ENCODE measurements at regions not wholly inside any gene's neighbourhood (a gene's known extent, or its start where the extent isn't known, plus 50 kb on each side); places are given as distances from the start of the nearest gene placed in this dataset.
A peak's percentile ranks its signal among the peaks of the same experiment; 100 is the strongest.
"Not testable (repeated sequence)": the region's sequence is repeated elsewhere in the genome, so short reads cannot be mapped to it uniquely, and the experiment has no call there.

DNA sequence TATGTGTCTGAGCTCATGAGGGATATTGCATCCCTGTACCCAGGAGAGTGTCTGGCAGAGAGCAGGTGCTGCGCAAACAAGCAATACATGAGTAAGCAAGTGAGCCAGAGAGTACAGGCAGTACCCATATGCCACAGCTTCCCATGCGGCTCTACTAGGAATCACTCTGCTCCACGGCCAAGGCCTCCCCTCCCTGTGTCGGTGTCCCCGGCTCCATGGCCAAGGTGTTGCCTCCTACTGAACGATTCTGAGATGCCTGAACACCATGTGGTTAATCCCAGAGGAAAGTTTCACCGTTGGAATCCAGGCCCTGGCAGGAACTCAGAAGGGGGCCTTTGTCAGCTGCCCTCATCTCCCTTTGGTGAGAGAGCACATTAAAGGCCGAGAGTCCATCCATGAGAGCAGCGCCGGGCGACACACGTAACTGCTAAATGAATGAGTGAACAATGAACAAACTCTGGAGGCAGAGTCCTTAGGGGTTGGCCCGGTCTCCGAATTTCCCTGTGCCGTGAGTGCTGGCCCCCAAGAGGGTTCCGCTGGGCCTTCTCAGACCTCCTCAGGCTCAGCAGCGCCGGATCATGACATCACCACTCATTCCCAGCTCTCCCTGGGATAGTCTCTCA is 136.0 kb upstream of the FAM20C start:
- no peak for DNase-seq

DNA sequence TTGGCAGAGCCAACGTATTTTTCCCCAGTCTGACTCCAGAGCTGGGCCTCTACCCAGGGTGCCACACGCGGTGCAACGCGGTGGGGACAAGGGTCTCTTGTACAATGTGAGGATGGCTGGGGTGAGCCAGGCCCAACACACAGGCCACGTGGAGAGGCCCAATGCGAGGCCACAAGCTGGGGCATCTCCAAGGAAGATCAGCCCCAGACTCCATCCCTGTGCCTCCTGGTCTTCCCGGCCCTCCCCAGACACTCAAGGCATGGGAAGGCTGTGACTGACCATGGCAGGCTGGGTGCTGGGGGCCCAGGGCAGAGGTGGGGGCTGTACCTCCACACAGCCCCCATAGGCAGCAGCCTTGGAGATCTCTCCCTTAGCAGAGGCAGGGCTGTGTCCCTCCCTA is 135.3 kb upstream of the FAM20C start:
- DNase-seq = no peak

DNA sequence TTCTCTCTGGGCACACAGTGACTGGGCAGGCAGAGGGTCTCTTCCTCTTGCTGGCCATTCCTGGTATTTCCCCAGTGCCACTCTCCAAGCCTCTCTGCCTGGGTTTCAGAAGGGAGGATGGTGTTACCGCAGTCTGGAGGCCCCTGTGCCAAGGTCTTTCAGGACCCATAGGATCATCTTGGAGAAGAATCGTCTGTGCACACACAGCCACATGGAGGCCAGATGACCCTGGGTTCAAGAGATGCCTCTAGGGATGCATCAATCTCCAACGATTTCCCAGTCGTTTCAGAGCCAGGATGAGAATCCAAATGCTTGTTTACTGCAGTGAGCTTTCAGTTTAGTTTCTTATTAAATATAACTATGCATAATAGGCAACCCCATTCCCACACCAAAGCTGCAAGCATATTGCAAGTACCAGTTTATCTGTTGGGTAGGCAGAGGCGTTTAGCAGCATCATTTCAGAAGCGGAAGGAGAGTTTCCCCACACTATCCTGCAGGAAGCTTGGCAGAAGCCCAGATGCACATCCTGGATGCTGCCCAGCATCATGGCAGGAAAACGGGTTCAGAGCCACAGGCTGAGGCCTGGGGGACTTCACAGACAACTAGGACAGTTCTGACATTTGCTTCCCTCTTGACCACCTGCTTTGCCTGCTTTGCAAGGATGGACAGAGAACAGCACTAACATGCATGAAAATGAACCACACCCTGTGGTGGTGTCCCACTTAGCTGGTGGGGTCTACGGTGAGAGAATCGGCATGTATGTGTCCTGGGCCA is 134.7 kb upstream of the FAM20C start:
- DNase-seq = no peak

DNA sequence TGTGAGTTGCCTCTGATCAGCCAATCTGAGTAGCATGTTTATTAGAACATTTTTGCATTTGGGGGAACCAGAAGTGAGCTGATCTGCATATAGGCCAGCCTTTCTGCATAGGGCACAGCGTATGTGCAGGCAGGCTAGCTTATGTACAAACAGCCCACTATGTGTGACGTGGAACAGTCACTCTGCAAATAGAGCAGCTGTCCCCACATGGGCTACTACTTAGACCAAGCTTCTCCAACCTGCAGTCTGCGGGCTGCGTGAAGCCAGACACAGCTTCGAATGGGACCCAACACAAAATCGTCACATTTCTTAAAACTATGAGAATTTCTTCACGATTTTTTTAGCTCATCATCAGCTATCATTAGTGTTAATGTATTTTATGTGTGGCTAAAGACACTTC is 134.1 kb upstream of the FAM20C start:
- DNase-seq = no peak

DNA sequence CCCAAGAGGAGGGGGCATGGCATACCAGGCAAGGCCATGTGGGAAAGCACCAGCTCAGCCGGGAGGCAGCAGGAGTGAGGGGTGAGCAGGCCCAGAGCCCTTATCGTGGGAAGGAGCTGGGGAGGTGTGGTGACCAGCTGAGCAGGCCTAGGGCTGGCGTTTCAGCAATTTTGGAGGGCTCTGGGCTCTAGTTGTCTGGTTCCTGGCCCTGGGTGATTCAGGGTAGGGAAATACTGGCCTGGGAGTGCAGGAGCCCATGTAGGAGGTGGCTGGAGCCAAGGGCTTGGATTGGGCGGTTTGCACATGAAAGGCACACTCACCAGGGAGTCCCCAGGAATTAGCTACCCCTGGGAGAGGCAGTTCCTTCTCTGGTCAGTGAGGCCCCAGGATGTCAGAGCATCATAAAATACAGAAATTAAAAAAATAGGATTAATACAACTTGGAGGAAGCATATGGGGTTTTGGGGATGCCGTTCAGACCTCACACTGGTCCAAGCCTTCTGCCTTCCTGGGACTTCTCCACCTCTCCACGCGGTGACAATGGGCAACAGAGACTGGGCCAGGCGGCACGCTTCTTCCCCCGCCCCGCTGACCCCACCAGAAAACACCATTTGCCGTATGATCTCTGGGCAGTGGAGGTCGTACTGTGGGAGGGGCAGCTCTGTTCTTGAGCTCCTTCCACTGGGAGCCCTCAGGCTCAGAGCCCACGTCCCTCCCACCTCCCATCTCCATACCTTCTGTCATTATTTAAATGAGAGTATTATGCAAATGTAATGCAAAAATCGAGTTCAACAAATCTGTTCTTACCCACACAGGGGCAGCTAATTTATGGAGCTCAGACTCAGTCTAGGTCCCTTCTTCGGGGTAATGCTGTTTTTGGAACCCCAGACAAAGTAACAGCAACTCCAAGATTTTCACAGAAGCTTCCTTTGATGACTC is 133.0 kb upstream of the FAM20C start:
- DNase-seq = no peak

DNA sequence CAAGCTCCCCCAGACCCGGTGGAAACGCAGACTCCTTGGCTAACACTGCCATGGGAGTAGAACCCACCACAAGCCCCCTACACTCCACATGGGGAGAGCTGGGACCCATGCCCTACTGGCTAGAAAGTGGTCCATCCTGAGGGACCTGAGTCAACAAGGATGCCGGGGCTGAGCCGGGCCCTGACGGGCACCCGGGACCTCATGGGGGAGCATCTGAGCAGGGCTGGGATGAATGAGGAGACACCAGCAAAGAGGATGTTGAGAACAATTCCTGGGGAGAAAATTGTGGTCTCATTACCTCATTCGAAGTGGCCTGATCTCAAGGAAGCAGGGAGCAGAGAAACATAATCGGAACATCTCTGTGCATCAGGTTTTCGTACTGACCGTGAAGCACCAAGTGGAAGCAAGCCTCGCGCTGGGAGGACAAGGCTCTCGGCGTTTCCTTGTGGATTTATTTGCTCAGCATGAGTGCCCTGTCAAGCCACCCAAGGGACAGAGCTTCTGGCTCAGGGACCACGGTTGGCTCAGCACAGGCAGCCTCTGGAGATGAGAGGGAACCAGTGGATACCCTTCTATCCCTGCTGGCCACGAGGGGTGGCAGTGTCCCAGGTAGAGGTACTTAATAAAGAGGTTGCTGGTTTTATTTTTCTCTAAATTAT is 132.2 kb upstream of the FAM20C start:
- DNase-seq = no peak

DNA sequence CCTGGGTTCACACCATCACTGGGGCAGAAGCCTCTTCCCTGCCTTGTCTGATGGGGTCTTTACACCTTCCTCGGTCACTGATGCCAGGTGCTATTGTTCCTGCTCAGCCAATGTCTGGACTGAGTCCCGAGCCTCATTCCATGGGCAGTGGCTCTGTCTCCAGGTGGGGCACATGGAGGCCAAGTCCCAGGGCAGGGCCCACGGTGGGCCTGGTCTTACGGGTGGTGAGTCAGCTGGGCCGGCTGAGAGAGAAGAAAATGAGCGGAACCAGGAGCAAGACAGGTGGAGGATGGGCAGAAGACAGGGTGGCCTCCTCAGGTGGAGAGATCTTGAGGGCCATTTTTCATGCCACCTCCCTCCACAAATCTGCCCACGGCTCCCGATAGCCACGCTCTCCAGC is 131.7 kb upstream of the FAM20C start:
- DNase-seq = no peak

DNA sequence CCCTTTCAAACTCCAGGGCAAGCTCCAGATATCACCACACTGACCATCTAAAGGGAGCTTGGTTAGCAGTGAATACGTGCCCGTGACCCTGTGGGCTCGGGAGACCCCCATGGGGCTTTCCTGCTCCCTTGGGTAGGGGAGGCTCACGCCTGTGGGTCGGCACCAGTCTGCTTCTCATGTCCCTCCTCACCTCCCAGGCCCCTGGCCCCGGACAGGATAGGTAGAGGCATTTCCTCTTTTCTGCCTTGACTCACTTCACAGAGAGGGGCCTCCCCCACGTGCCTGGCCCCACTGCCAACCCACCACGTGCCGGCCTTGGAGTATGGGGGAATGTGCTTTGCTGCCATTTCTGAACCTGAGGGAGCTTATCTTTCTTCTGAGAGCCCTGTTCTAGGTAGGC is 131.3 kb upstream of the FAM20C start:
- no peak for DNase-seq

DNA sequence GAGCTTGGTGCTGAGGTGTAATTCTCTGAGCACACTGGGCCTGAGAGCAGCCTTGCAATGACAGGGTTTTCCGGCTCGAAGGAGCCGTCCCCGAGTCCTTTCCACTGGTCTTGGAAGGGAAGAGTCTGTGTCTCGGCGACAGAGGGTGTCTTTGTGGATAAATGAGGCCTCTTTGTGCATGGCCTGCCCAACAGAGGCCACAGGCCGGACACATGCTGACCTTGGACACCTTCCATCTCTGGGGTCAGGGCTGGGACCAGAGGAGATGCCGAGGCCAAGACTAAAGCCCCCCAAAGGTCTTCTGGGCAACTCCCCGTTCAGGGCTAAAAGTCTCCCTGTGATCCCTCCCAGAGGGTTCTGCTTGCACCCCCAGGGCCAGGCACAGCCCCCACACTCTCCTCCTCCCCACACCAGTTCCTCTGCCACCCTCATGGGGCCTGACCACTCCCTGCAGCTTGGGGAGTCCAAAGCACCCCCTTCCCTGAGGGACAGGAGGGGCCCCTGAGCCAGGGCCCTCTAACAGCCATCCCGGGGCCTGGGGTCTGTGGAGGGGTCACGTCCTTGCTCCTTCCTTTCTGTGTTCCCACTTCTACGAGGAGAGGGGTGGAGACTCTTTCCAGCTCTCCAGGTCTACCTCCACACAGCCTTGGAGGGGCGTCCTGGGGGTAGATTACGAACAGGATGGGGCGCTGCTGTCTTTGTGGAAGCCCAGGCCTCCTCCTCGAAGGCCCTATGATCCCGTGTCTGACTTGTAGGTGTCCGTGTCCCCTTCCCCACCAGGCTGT is 130.6 kb upstream of the FAM20C start:
- DNase-seq = no peak

DNA sequence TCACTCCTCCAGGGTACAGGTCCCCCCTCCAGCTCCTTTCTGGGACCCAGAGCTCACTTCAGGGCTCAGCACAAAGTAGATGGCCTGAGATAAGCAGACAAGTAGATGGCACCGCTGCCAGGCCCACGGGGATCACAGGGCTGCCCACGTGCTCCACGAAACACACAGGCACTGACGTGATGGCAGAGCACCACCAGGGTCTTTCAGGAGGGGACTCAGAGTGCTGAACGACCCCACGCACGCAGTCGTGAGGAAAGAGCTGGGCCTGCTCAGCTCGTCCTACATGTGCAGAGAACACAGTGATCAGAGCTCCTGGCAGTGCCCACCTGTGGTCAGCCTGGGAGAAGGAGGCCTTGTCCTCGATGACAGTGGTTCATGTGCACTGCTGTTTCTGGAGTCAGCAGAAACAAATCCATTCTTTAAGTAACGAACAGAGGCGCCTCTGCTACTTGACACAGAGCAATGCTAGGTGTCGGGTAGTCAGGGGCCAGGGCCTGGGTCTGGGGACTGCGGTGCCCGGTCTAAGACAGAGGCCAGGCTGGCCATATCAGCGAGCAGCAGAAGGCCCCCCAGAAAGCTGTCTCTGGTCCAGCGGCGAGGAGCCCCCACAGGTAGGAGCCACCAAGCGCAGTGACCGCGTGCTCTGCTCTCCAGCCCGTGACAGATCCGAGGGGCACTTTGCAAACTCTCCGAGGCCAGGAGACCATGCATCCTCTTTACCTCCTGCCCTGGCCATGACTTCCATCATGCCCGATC is 129.8 kb upstream of the FAM20C start:
- no peak for DNase-seq

DNA sequence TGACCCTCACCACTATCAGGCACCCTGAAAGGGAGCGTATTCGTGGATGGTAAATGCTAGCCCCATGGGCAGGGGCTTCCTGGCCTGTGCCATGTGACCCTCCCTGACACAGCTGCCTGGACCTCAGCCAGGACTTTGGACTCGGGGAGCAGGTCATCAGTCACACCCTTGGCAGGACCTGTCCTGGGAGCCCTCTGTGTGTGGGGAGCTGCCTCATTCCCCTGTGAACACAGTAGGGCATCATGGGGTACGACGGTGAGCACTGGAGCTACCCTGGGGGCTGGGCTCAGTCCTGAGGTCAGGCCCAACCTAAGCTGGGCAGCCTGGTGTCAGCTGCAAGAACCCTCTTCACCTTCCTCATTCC is 129.3 kb upstream of the FAM20C start:
- DNase-seq = no peak

DNA sequence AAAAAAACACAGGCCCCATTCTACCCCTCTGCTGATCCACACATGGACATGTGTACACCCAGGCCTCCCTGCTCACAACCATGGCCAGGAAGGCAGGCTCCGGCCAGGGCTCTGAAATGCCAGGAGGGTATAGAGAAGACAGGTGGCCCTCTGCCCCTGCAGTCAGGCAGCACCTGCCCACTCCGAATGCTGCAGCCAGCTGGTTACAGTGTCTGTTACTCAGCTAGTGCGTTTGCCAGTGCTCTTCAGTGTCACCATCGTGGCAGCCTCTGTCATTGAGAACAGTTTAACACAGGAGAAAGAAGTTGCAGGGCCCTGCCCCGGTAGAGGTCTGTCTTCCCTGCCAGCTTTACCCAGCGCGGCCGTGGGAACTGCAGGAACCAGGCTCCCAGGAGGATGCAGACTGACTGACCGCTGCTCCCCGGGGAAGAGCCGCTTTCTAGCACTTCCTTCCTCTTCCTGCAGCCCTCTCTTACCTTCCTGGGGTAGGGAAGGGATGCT is 128.8 kb upstream of the FAM20C start:
- DNase-seq = no peak

DNA sequence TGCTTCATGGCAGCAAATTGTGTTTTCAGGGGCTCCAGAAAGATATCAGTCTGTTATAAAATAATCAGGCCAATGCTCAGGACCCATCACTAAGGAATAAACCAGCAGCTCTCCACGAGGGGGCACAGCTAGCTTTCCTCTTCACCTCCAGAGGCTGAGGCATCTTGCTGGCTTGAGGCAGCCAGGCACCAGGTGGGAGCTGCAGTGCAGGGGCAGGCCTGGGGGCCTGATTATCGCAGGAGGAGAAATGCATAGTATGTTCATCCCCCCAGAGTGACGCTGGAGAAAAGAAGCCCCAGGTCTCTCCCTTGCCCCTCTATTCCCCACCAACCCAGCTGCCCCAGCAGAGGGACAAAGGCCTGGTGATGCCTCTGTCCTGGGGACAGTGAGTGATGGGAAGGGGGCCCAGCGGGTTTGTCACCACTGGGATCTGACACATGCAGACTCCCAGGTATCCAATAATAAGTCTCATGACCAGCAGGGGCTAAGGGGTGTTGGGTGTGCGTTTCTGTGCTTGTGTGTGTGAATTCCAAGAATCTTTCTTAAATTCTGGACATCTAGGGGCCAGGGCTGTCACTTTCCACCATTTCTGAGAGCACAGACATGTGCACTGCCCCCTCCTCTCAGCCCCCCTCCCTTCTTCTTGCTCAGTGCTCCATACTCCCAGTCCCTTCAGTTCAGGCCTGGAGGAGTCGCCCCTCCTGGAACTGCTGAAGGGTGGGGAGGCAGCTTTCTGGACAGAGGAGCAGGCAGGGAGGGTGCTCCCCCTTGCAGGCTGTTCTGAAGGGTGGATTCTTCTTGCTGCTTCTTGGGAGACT is 128.1 kb upstream of the FAM20C start:
- peak; percentile 61 for DNase-seq

DNA sequence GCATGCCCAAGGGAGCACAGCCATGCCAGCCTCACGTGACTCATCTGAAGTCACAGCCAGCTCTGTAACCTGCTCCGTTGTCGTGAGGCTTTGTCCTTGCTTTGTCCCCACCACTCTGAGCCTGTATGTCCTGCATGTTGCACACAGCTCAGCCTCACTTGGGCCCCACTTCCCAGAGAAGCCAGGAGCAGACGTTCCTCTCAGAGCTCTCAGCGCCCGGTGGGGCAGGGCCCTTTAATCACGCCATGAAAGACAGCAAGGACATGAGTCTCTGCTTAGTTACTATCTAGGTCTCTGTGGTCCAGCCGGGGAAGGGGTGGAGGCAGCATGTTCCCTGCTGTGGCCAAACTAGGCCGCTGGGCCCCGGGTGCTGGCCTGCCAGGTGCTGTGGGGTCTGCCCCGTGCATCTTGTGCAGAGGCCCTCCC is 127.4 kb upstream of the FAM20C start:
- no peak for DNase-seq

DNA sequence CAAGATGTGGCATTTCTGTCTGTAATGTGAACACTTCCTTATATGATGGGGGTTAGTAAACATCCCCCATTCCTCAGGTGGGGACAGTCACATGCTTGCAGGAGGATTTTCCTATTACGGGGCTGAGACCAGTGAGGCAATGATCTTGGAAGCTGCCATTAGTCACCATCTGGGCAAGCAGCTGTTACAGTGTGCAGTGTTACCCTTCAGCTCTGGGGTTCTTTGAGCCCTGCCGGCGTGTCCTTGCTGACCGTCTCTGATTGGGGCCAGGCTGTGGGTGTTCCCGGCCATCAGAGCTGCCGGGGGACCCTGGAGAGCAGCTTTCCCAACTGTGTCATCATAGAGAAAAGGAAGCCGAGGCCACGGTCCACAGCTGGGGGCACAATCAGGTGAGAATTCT is 126.8 kb upstream of the FAM20C start:
- no peak for DNase-seq

DNA sequence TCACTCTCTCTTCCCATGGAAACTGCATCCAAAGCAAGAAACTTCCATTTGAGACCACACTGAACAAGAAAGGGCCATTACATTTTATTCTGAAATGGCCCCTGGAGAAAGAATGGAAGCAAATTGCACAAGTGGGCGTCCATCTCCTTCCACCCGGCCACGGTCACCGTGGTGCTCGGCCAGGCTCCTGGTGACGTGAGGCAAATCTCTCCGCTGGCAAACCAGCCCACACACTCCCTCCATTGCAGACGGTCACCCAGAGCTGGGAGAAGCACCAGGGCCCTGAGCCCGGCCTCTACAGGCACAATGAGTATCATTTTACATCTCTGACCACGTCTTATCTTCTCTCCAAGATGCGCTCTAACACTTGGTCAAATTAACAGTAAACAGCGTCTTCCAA is 126.1 kb upstream of the FAM20C start:
- DNase-seq = no peak

DNA sequence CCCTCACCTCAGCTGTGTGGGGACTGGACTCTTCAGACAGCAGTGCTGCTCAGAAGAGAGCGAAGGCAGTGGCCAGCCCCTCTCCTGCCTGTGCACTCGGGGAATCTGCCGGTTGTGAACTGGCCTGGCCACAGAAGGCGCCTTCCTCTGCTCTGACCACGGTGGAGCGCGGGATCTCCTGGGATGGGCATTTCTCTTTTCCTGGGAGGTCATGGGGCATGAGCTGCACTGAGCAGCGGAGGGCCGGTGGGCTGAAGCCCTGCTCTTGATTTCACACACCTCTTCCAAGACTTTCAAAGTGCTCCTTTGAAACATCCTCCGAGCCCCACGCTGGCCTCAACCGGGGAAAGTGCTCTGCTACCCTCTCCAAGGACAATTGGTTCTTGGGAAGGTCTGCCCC is 125.6 kb upstream of the FAM20C start:
- DNase-seq = no peak

DNA sequence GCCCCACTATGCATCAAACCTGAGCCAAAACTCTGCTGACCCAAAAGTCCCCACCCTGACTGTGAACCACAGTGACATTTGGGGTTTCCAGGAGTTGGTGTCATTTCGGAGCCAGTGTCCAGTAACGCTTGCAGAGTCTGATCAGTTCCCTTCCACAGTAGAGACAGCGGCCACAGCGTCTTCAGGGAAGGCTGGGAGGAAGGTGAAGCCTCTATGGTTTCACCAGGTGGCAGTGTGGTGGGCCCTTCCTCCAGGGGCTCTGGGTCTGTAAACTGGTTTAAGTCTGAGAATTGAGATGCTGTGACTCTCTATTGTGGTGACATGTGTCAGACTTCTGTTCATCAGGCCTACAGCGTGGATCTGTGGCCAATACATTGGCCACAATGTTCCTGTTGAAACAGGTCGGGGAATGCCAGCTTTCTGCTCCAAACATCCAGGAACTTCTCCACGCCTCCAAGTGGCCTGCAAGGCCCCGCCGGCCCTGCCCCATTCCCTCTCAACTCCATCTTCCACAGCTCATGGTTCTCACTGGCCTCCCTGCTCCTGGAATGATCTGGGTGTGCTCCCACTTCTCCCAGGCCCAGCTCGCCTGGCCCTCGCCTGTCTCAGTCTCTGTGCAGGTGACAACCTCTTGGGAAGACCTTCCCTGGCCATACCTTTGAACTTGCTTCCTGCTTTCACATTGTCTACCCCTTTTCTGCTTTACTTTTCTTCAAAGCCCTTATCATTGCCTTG is 124.5 kb upstream of the FAM20C start:
- DNase-seq = no peak

DNA sequence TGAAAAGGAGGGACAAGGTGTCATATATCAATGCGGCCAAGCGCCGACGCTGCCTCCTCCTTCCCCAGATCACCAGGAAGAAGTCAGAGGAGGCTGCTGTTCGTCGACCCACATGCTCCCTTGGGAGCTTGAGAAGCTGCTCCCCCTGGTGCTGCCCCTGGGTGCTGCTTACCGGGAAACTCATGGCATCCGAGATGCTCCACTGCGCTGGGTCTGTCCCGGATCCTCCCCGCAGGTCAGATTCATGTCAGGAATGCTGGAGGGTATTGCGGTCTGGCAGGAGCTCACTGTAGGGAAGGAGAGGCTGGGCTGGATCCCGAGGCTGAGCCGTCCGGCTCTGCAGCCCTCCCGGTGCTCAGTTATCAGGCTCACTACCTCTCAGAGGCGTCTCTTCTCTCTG is 123.7 kb upstream of the FAM20C start:
- DNase-seq = no peak

DNA sequence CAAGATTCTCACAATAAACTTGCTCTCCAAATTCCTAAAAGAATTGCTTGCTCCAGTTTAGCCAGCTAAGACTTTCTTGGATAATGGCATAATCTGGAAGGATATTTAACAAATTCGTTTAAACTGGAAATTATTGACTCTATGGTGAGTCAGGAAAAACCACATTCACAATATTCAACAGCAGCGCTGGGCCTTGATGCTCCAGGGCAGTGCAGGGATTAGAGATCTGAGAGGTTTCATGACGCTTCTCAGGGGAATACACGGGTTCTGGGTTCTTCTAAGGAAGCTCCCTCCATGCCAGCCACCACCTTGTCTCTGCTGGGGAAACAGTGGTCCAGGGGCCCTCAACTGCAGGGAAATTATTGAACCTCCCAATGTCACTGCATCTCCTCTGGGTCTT is 123.3 kb upstream of the FAM20C start:
- not testable (repeated sequence) for DNase-seq
